ENCODE measurements at regions not wholly inside any gene's neighbourhood (a gene's known extent, or its start where the extent isn't known, plus 50 kb on each side); places are given as distances from the start of the nearest gene placed in this dataset.
"Not testable (repeated sequence)": the region's sequence is repeated elsewhere in the genome, so short reads cannot be mapped to it uniquely, and the experiment has no call there.

- DNase-seq = no peak
These were observed 371.6 kb upstream of the CCNH start for GRCh38 chr5:87784311-87784710.

- DNase-seq = no peak
These were observed 370.2 kb upstream of the CCNH start for GRCh38 chr5:87782916-87783315.

DNA sequence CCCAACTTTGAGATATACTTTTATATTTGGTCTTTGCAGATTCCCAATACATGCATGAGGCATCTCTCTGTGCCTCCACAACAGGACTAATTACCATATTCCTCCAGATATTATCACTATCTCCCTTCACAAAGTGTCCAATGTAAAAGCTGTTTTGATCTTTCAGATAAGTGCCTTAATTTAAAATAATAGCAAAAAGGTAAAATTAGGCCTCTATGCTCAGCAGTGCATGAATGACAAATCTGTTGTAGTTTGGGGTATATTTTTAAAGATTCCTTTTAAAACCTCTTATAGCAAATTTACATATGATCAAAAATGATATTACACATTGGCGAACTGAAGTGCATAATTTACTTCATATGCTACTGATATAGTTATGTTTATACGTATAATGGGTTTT lies 369.2 kb upstream of the CCNH start:
- no peak for DNase-seq

- DNase-seq = no peak
These were observed 368.4 kb upstream of the CCNH start for GRCh38 chr5:87780831-87781760.

- DNase-seq = no peak
These were observed 366.1 kb upstream of the CCNH start for GRCh38 chr5:87778876-87779275.

GRCh38 chr5:87777877-87778276 lies 365.1 kb upstream of the CCNH start:
- no peak for DNase-seq

DNA sequence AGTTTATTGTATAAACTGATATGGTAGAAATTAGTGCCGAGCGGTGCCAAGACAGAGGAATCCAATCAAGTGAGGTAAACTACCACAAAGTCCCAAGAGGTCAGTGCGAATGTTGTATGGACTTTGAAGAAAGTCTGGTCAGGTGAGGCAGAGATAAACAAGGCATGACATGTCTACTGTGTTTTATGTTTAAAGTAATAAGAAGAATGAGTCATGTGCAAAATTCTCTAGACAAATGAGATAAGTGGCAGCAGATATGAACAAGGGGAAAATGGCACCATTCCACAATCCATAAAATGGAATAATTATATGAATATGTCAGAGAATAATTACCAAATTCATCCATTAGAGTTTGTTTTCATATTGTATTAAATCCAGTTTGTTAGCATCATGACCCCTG lies 364.1 kb upstream of the CCNH start:
- no peak for DNase-seq

- not testable (repeated sequence) for DNase-seq
These were observed 363.6 kb upstream of the CCNH start for GRCh38 chr5:87776302-87776701.

DNA sequence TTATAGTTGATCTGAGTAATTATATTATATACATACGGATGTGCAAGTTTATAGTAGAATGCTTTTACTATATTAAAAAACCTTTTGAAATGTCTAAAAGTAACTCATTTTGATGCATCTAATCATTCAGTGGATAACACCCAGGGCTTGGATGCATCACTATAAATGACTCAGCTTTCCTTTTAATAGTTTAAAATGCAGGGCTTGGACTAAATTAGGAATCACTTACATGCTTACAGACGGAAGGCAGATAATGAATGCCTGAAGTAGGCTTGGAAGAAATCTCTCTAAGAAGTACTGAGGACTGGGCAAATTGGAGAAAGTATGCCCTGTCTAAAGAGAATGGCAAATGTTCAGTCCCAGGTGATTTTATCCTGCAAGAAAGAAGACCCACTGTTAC lies 362.5 kb upstream of the CCNH start:
- no peak for DNase-seq

GRCh38 chr5:87774804-87775203 lies 362.1 kb upstream of the CCNH start:
- DNase-seq = no peak

DNA sequence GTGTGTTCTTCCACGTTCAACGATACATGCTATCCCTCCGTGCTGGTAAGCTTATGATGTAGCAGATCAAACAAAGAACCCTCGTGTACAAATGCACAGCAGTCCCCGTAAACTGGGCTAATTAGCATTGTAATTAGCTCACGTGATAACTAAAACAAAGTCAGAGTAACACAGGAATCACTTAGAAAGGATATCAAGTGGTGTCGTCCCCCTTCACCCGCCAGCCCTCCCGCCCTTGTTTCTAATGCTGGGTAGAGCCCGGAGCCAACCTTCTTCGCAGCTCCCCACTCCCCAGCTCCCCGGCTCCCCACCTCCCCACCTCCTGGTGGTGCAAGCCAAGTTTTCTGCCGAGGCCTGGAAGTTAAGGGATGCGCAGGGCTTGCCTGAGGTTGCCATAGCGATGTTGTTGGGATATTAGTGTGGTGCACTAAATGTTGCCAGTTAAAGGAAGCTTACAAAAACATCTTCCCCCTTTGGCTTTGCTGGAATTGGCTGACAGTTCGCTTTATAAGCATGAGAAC lies 357.9 kb upstream of the CCNH start:
- DNase-seq = no peak

- no peak for DNase-seq
These were observed 357.4 kb upstream of the CCNH start for GRCh38 chr5:87770016-87770570.

- no peak for DNase-seq
These were observed 356.4 kb upstream of the CCNH start for GRCh38 chr5:87769157-87769556.

- no peak for DNase-seq
These were observed 355.5 kb upstream of the CCNH start for GRCh38 chr5:87768190-87768589.

- no peak for DNase-seq
These were observed 352.3 kb upstream of the CCNH start for GRCh38 chr5:87765009-87765408.

DNA sequence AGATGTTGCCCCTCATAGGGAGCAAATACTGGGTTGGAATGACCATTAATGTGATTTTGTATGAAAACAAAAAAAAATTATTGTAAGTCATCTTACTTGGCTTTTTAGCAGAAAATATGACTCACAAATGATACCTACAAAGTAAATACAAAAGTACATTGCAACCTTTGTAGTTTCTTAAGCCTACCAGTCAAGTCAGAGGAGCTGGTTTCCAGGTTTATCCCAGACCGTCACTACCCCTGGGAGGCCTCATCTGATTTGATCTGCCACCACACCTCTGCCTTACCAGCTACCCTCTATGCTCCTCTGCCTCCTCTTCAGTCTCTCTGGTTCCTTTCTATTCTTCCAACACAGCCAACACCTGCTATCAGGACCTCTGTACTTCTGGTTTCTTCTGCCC lies 349.9 kb upstream of the CCNH start:
- no peak for DNase-seq

- DNase-seq = no peak
These were observed 344.2 kb upstream of the CCNH start for GRCh38 chr5:87756951-87757350.

GRCh38 chr5:87755360-87755759 lies 342.6 kb upstream of the CCNH start:
- DNase-seq = no peak

GRCh38 chr5:87754009-87754757 lies 341.5 kb upstream of the CCNH start:
- DNase-seq = no peak

- no peak for DNase-seq
These were observed 339.6 kb upstream of the CCNH start for GRCh38 chr5:87752362-87752761.

DNA sequence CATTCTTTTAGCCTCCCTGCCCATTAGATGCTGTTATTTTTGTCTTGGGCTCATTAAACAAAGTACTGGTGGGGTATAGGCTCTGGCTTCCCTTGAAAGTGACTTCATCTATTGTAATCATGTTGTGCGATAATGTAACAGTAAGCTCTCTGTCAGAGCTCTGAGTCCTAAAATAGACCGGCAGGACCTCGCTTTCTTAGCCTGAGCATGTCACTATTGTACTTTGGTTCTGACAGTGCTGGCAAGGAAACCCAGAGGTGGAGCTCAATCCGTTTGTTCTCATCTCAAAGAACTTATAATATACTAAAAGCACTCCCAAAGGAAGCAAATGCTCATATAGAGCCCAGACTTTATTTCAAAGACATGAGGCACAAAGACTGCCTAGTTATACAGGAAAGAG lies 339.1 kb upstream of the CCNH start:
- DNase-seq = no peak

DNA sequence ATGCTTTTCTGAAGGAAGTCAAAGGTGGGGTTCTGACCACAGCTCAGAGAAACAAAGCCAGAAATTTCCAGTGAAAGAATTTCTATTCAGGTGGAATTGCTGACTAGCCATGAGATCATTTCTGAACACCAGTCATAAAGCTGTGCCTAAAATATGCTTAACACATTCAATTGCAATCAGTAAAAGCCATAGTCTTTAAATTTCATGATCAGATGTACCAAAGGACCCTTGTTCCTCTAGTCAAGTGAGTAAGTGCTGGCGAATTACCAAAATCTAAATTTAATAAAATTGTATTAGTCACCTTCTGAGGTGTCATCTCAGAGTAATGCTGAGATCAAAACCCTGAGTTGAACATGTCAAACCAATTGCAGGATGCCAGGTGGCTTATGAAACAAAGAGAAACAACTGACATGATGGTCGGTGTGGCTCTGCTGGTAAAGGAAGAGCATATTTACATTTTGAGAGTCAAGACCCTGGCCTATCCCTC lies 334.2 kb upstream of the CCNH start:
- DNase-seq = no peak

GRCh38 chr5:87746341-87746740 lies 333.6 kb upstream of the CCNH start:
- no peak for DNase-seq

GRCh38 chr5:87741881-87742280 lies 329.2 kb upstream of the CCNH start:
- DNase-seq = no peak
